Activated CD8-positive, alpha-beta T cell treated with anti-CD3 and anti-CD28 coated beads, Interleukin-2, amount 10 ng/mL, durations not matched to agents 7 days and 5 days (primary cell): ENCODE measurements at regions not wholly inside any gene's neighbourhood (a gene's known extent, or its start where the extent isn't known, plus 50 kb on each side); places are given as distances from the start of the nearest gene placed in this dataset.

Experiments used
- ATAC-seq: fragments of 150-1000 bp; cut with Tn5 transposase; one replicate; pipeline ENCODE4 v1.10.0; 2021; ENCODE audit warnings: moderate library complexity
- CTCF ChIA-PET: fragments of 350-600 bp; sonication (Branson Sonifier 250); formaldehyde crosslinking; loops from one replicate; lab custom pipeline; 2021; ENCODE audit warnings: antibody characterized with exemption; lab: Charles Lee
- POLR2A ChIA-PET: fragments of 350-600 bp; sonication (Branson Sonifier 250); formaldehyde crosslinking; loops from one replicate; lab custom pipeline; 2021; ENCODE audit warnings: antibody characterized with exemption; lab: Charles Lee
- DNase-seq: peaks from one replicate; pipeline ENCODE4 v3.0.0-alpha.2; 2020
- H3K27ac Mint-ChIP-seq: one replicate; pipeline ENCODE4 v1.8.0; 2021; ENCODE audit warnings: mild to moderate bottlenecking, mixed read lengths
- H3K27me3 Mint-ChIP-seq: one replicate; pipeline ENCODE4 v1.8.0; 2021; ENCODE audit warnings: low read depth, mixed read lengths
- H3K36me3 Mint-ChIP-seq: one replicate; pipeline ENCODE4 v1.8.0; 2021; ENCODE audit warnings: low read depth, mixed read lengths
- H3K4me1 Mint-ChIP-seq: one replicate; pipeline ENCODE4 v1.8.0; 2021; ENCODE audit warnings: low read depth, mixed read lengths
- H3K4me3 Mint-ChIP-seq: one replicate; pipeline ENCODE4 v1.8.0; 2021; ENCODE audit warnings: mild to moderate bottlenecking, mixed read lengths
- H3K9me3 Mint-ChIP-seq: one replicate; pipeline ENCODE4 v1.8.0; 2022; ENCODE audit warnings: mixed read lengths; ENCODE audit not compliant: insufficient read depth

DNA sequence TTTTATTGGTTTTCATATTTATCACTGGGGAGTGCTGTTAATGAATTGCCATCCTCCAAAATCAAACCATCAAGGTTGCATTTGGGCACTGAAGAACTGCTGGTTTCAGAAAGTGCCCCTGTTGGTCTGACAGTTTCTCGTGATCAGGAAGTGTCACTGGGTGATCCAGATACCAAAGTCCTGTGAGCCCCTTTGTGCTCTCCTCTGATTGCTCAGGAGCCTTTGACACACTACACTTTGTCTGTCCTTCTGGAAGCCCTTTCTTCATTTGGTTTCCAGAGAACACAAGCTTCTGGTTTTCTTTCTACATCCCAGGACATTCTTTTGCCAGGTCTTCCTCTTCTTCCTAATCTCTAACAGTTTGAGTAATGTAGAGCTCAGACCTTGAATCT, 165.8 kb upstream of the PROX1 start:
- Mint-ChIP-seq H3K27me3 (no peaks in the 10 kb centered on the region), H3K36me3 (no peaks in the 10 kb centered on the region)

DNA sequence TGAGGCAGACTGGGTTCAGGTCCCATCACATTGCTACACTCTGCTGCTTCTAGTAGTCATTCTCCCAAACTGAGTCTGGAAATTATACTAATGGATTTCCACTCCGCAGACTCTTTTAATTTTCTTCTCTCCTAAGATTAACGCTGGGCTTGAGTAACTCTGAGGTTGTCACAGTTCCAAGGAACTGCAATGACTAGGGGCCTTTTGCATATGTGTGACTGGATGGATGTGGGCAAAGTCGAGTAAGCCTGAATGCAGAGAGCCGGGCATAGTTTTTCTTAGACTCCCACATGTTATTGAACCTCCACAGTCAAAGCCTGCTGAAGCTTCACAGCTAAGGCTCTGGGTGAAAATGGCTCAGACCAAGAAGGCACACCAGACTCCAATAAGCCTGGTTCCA, 160.9 kb upstream of the PROX1 start:
- no peak overlapping the region for H3K4me3 Mint-ChIP-seq

More for the DNA sequence above, 165.8 kb upstream of the PROX1 start:
- Mint-ChIP-seq H3K9me3 (no peaks in the 10 kb centered on the region), H3K4me1 (no peaks in the 10 kb centered on the region), H3K4me3 (no peak overlapping the region), H3K27ac (no peak overlapping the region)
- ATAC-seq (no peak), DNase-seq (no peak)
- CTCF ChIA-PET: no interaction called here
- POLR2A ChIA-PET: interaction anchor here (1.0 kb wide), 1 partner anchor 35 kb away, joined by 3 read pairs; no protein-coding TSS in a partner anchor

DNA sequence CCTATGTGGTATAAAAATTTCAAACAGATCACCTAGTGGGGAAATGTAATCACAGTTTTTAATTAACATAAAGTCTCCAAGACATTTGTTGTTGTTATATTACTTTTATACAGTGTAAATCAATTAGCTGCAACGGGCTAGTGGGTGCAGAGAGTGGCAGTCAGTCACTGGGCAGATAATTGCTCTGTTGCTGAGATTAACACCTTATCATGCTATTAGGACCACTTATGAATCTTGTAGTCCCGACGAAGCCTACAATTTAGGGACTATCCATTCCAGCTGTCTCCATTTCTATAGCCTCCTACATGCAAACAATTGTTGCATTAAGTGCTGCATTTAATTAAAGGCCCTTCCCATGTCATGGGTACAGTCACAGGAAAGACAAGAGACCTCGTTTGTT, 158.9 kb upstream of the PROX1 start:
- CTCF ChIA-PET: no interaction called here
- H3K27ac Mint-ChIP-seq: no peak overlapping the region
- POLR2A ChIA-PET: no interaction called here
- no peaks in the 10 kb centered on the region for H3K36me3 Mint-ChIP-seq
- H3K27me3 Mint-ChIP-seq: no peaks in the 10 kb centered on the region
- H3K4me3 Mint-ChIP-seq: no peak overlapping the region
- no peaks in the 10 kb centered on the region for H3K4me1 Mint-ChIP-seq
- no peak for DNase-seq
- no peaks in the 10 kb centered on the region for H3K9me3 Mint-ChIP-seq
- no peak for ATAC-seq

More for the DNA sequence above, 160.9 kb upstream of the PROX1 start:
- DNase-seq (no peak), ATAC-seq (no peak)
- CTCF ChIA-PET: no interaction called here
- Mint-ChIP-seq H3K4me1 (no peaks in the 10 kb centered on the region), H3K36me3 (no peaks in the 10 kb centered on the region), H3K27ac (no peak overlapping the region), H3K9me3 (no peaks in the 10 kb centered on the region), H3K27me3 (no peaks in the 10 kb centered on the region)
- POLR2A ChIA-PET: no interaction called here

DNA sequence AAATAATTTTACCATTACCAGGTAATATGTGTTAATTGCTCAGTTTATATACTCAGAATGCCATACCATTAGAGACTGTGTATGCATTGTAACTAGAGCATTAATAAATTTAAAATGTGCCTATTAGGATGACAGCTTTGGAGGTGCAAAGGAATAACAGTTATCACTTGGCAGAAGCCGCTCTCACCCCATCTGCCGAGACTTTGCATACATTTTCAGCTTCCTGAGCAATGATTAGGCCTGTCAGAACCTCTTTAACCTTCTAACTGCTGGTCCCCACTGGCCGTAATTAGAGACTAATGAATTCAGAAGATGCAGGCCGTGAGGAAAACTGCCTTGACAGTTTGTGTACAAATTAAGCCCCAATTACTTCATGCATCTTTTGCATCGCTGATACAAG, 158.0 kb upstream of the PROX1 start:
- Mint-ChIP-seq H3K4me3 (no peak overlapping the region), H3K4me1 (no peaks in the 10 kb centered on the region), H3K36me3 (no peaks in the 10 kb centered on the region), H3K27ac (no peak overlapping the region), H3K27me3 (no peaks in the 10 kb centered on the region), H3K9me3 (no peaks in the 10 kb centered on the region)
- ATAC-seq (no peak), DNase-seq (no peak)
- POLR2A ChIA-PET: no interaction called here
- CTCF ChIA-PET: no interaction called here

DNA sequence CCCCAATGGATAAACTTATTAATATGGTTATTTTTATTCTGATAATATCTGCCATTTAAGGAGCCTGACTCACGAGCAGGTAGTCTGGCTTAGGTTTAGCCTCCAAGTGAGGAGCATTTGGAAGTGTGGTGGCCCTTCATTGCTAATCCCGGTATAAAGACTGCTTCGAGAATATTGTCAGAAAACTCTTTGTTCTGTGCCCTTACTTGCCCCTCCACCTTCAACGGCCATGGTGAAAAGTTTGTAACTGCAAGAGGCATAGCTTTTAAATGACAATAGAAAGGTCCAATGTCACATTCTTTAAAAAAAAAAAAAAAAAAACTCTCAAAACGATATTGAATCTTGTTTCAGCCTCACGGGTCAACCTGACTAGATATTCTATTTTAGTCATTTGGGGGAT, 157.4 kb upstream of the PROX1 start:
- no peak for DNase-seq
- H3K27me3 Mint-ChIP-seq: no peaks in the 10 kb centered on the region

DNA sequence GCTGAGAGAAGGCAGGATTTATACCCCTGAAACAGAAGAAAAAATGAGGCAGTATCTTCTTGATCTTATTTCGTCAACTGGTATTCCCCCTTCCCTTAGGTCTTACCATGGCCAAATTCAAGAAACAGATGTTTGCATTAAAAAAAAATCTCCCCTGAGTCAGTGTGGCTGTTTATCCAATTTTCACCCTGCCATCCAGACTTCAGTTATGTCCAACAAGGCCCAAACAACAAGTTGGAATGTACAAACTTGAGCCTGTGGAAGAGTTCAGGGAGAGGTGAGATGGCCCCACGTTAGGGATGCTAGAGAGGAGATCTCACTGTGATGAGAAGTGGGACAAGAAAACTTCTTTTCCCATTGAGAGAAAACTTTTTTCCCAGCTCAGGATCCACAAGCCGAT, 147.2 kb upstream of the PROX1 start:
- DNase-seq (no peak), ATAC-seq (no peak)
- Mint-ChIP-seq H3K9me3 (no peaks in the 10 kb centered on the region), H3K36me3 (no peaks in the 10 kb centered on the region), H3K27me3 (peaks cover 3% of the 10 kb centered on the region), H3K27ac (no peak overlapping the region), H3K4me3 (no peak overlapping the region), H3K4me1 (no peaks in the 10 kb centered on the region)
- CTCF ChIA-PET: no interaction called here
- POLR2A ChIA-PET: no interaction called here

More for the DNA sequence above, 157.4 kb upstream of the PROX1 start:
- Mint-ChIP-seq H3K4me1 (no peaks in the 10 kb centered on the region), H3K9me3 (no peaks in the 10 kb centered on the region), H3K36me3 (no peaks in the 10 kb centered on the region), H3K4me3 (no peak overlapping the region), H3K27ac (no peak overlapping the region)
- CTCF ChIA-PET: no interaction called here
- POLR2A ChIA-PET: no interaction called here
- no peak for ATAC-seq

DNA sequence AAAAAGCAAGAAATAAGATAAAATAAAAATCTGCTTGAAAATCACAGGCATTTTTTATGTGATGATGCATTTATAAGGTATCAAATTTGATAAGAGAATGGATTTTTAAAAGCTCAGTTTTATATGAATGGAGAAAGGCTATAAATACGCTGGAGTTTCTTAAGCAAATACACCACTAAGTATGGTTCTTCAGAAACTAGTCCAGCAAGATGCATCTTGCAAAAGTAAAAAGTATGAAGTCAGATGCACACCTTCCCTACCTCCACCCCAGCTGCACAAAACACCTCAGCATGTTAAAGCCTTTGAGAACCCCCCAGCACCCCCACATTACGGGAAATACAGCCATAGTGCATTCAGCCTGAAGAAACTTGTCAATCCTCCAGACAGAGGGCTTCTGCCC, 143.1 kb upstream of the PROX1 start:
- DNase-seq: no peak
- peaks cover 3% of the 10 kb centered on the region for H3K27me3 Mint-ChIP-seq
- POLR2A ChIA-PET: no interaction called here

DNA sequence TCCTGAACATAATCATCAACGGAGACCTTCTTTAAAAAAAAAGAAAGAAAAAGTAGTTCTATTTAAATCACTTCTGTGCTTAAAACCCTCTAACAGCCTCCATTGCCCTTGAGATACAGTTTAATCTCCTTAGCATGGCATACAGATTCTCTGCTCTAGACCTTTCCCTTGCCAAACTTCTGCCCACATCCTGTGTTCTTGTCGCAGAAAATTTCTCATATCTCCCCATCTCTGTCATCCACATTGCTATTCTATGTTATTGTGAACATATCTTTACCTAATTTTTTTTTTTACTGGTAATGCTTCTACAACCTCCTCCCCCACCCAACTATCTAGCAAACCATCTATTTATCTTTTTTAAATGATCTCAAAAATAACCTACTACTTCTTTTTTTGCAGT, 135.7 kb upstream of the PROX1 start:
- H3K4me3 Mint-ChIP-seq: no peak overlapping the region
- POLR2A ChIA-PET: no interaction called here
- no peak overlapping the region for H3K27ac Mint-ChIP-seq
- no peaks in the 10 kb centered on the region for H3K36me3 Mint-ChIP-seq
- no peak for ATAC-seq
- peaks cover 8% of the 10 kb centered on the region for H3K4me1 Mint-ChIP-seq
- no peaks in the 10 kb centered on the region for H3K27me3 Mint-ChIP-seq
- CTCF ChIA-PET: no interaction called here
- peak; percentile 22 for DNase-seq
- H3K9me3 Mint-ChIP-seq: no peaks in the 10 kb centered on the region

More for the DNA sequence above, 143.1 kb upstream of the PROX1 start:
- CTCF ChIA-PET: no interaction called here
- Mint-ChIP-seq H3K4me3 (no peak overlapping the region), H3K36me3 (no peaks in the 10 kb centered on the region), H3K4me1 (peaks cover 8% of the 10 kb centered on the region), H3K27ac (no peak overlapping the region), H3K9me3 (no peaks in the 10 kb centered on the region)
- no peak for ATAC-seq

DNA sequence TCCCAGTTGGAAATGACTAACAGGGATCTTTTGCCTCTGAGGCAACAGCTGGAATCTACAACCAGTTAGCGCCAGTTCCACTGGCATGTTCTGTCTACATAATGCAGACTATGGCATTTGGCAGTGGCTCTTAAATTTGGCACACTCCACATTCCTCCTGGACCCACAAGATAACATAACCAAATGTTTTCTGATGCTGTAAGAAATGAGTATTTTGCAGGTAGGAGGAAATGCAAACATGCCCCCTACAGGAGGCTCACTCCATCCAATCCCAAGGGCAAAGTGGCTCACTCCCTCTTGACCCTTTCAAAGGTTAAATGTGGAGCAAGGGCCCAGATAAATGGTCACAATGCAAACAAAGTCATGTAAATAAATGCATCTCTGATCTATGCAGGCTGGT, 129.2 kb upstream of the PROX1 start:
- no peak overlapping the region for H3K4me3 Mint-ChIP-seq
- H3K27ac Mint-ChIP-seq: no peak overlapping the region
- DNase-seq (no peak), ATAC-seq (no peak)
- no peaks in the 10 kb centered on the region for H3K4me1 Mint-ChIP-seq
- H3K9me3 Mint-ChIP-seq: no peaks in the 10 kb centered on the region
- ChIA-PET CTCF (no interaction called here), POLR2A (no interaction called here)
- H3K36me3 Mint-ChIP-seq: no peaks in the 10 kb centered on the region
- no peaks in the 10 kb centered on the region for H3K27me3 Mint-ChIP-seq

DNA sequence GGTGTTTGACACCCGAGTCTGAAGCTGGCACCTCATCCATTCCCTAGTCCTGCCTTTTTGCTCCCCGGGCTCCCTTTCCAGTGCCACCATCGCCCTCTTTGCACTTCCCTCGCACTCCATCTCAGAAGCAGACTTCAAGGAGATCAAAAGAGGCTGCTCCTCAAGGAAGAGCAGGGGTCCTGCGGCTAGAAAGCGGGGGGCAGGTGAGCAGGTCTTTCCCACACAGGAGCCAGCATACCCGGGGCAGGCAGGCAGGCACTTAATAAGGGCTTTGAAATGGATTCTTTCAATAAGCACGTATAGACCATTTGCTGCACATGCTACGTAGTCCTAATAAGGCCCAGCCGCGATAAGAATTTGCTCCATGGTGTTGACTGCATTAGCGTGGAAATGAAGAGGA, 125.9 kb upstream of the PROX1 start:
- ATAC-seq (no peak), DNase-seq (no peak)
- ChIA-PET POLR2A (no interaction called here), CTCF (no interaction called here)
- Mint-ChIP-seq H3K9me3 (no peaks in the 10 kb centered on the region), H3K36me3 (no peaks in the 10 kb centered on the region), H3K4me3 (no peak overlapping the region), H3K27ac (no peak overlapping the region), H3K4me1 (no peaks in the 10 kb centered on the region), H3K27me3 (no peaks in the 10 kb centered on the region)

DNA sequence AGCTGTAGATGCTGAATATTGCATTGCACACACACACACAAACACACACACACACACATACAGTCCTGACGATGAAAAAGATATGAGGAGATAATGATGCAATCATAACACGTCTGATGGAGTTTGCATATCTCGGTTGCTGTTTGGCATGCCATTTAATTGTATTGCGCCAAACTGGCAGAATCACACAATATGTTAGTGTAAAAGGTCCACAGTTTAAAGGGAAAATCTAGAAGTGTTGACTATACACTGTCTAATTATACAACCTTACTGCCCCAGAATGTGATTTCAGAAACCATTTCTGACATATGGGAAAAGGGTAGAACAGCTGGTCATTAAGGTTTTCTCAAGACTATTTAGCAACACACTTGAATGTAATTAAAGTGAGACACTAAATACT, 123.7 kb upstream of the PROX1 start:
- DNase-seq (no peak), ATAC-seq (no peak)
- H3K4me1 Mint-ChIP-seq: no peaks in the 10 kb centered on the region
- no peak overlapping the region for H3K4me3 Mint-ChIP-seq
- POLR2A ChIA-PET: no interaction called here
- H3K27ac Mint-ChIP-seq: no peak overlapping the region
- H3K36me3 Mint-ChIP-seq: no peaks in the 10 kb centered on the region
- no peaks in the 10 kb centered on the region for H3K9me3 Mint-ChIP-seq
- H3K27me3 Mint-ChIP-seq: peaks cover 3% of the 10 kb centered on the region
- CTCF ChIA-PET: no interaction called here

DNA sequence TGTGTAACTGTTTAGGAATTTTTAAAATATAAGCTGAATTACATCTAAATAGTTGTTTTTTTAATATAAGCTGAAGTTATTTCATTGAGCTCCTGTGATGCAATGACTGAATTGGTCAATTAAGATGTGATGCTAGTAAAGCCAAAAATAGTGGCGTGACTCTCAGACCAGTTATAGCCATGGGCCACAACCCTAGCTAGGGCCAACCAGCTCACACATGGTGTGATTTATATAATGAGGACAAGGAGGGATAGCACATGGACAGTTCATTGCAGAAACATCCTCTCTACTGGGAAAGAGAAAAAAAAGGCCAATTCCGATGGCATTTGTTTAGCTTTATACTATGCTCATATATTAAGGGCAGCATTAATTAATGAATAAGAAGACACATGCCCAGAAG, 119.3 kb upstream of the PROX1 start:
- POLR2A ChIA-PET: no interaction called here
- Mint-ChIP-seq H3K27me3 (peaks cover 3% of the 10 kb centered on the region), H3K4me1 (peaks cover 15% of the 10 kb centered on the region), H3K4me3 (no peak overlapping the region), H3K27ac (no peak overlapping the region), H3K36me3 (no peaks in the 10 kb centered on the region), H3K9me3 (no peaks in the 10 kb centered on the region)
- ATAC-seq (no peak), DNase-seq (no peak)
- CTCF ChIA-PET: no interaction called here

DNA sequence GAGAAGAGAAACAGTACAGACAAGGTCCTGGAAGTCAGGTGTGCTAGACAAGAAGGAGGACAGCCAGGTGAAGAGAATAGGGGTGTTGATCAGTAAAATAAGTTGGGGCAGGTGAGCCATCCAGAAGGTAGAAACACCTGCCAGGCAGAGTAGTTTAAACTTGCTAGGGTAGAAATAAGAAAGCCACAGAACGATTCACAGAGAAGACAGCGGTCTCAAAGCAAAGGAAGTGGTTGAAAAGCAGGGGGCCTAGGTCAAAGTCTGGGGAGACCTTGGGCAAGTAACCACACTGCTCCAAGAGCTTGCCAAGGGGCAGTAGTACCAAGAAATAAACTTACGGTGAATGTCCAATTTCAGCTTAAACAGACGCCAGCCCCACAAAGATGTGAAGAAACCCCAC, 116.6 kb upstream of the PROX1 start:
- Mint-ChIP-seq H3K36me3 (no peaks in the 10 kb centered on the region), H3K4me3 (no peak overlapping the region), H3K4me1 (peaks cover 15% of the 10 kb centered on the region), H3K27me3 (peaks cover 4% of the 10 kb centered on the region), H3K27ac (no peak overlapping the region), H3K9me3 (no peaks in the 10 kb centered on the region)
- CTCF ChIA-PET: no interaction called here
- ATAC-seq (peak; percentile 33), DNase-seq (peak; percentile 28)
- POLR2A ChIA-PET: no interaction called here
